Brain microvascular endothelial cell (primary cell): ENCODE measurements at regions not wholly inside any gene's neighbourhood (a gene's known extent, or its start where the extent isn't known, plus 50 kb on each side); places are given as distances from the start of the nearest gene placed in this dataset.
"Not testable (repeated sequence)": the region's sequence is repeated elsewhere in the genome, so short reads cannot be mapped to it uniquely, and the experiment has no call there.

ENCODE experiments used
- DNase-seq: peaks from one replicate; pipeline ENCODE4 v3.0.0-alpha.2; 2020
- H3K27ac ChIP-seq: fragments of 250-450 bp; sonication (Bioruptor Pico); 2 replicates; pipeline ENCODE4 v1.5.1; 2020; ENCODE audit warnings: mild to moderate bottlenecking, moderate library complexity
- H3K27me3 ChIP-seq: fragments of 250-450 bp; sonication (Bioruptor Pico); replicated peaks from 2 replicates; pipeline ENCODE4 v1.5.1; 2020; ENCODE audit warnings: mild to moderate bottlenecking
- H3K36me3 ChIP-seq: fragments of 250-450 bp; sonication (Bioruptor Pico); replicated peaks from 2 replicates; pipeline ENCODE4 v1.5.1; 2020; ENCODE audit warnings: mild to moderate bottlenecking
- H3K4me3 ChIP-seq: 2 replicates; pipeline ENCODE4 v1.5.1; 2011; ENCODE audit warnings: low read depth, mild to moderate bottlenecking, control low read depth, low read length, moderate library complexity
- in situ Hi-C: cut with HindIII; loops from 2 replicates; pipeline ENCODE4 v1.10.0; 2017; ENCODE audit warnings: low sequenced_read_pairs, low pct_ligation_motif_present

DNA sequence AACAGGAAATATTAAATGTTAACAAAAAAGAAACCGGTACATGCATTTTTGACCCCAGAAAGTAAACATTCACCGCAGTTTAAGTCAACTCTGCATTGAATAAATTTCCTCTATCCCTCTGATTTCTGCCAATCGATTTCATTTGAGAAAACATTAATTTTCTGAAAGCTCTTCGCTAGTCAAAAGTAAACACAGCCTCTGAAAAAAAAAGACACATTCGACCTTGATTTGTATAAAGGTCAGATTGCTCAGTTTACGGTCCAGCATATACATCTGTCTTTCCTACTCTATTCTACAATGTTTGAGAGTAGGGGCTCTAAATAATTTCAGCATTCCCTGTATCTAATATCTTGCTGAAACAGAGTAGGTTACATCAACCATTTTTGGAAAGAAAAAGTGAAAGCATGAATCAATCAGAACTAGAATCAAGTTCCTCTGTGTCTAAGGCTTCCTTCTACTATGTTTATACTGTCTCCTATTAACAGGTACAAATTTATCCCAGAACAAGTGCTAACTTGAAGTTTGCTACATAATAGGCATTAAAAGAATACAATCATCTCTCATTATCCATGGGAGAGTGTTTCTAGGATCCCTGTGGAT is 243.8 kb downstream of the UBE2NL start:
- in situ Hi-C loops, DNase-seq: not testable (repeated sequence)

DNA sequence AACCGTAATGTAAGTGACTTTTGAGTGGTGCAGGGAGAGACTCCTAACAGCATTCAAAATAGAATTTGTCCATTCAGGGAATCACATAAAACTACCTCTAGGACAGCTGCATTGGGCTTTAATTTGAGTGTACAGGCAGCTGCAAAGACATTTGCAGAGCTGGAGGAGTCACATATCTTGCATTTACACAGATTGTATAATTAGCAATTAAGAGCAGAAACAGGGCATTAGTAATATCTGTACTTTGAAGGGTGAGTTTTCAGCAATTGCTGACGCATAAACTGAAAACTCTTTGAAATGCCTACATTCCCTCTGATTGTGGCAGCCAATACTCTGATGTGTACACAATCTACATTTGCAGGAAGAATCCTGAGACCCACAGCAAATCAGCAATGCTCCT is 245.6 kb downstream of the UBE2NL start:
- DNase-seq, in situ Hi-C loops, H3K27me3 ChIP-seq: not testable (repeated sequence)

More for the DNA sequence above, 243.8 kb downstream of the UBE2NL start:
- H3K36me3 ChIP-seq, H3K27ac ChIP-seq, H3K4me3 ChIP-seq, H3K27me3 ChIP-seq: not testable (repeated sequence)

DNA sequence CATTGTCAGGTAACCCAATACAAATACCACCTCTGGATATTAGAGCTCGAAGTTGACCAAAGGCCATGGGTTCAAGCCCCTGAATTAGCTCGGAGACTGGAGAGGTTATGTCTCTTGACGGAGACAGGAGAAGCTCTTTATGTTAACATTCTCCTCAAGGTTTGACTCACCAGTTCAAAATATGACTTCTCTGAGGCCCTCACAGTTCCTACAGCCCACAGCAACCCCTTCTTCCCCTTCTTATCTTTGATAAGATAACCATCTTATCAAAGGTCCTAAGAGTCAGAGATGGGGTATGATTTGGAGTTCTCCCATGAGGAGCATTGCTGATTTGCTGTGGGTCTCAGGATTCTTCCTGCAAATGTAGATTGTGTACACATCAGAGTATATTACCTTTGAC is 246.6 kb downstream of the UBE2NL start:
- not testable (repeated sequence) for H3K36me3 ChIP-seq

More for the DNA sequence above, 245.6 kb downstream of the UBE2NL start:
- H3K36me3 ChIP-seq, H3K4me3 ChIP-seq, H3K27ac ChIP-seq: not testable (repeated sequence)

DNA sequence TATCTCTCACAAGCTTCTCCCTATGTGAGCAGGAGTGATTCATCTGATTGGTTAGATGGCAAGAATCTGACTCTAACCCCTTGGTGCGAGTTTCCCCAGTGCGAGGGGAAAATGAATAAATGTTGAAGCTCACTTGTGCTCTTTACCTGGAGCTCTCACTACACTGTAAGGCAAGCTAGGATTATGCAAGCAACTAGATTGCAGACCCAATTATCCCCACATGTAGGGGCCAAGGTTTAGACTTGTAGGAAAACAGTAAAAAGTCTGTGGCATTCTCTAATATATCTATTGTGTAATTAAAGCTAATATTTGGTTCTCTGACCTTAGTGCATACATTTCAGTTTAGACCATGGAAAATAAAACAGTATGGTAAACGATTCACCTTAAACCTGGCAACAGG is 247.2 kb downstream of the UBE2NL start:
- H3K4me3 ChIP-seq, in situ Hi-C loops: not testable (repeated sequence)

More for the DNA sequence above, 246.6 kb downstream of the UBE2NL start:
- in situ Hi-C loops, DNase-seq, H3K4me3 ChIP-seq, H3K27ac ChIP-seq, H3K27me3 ChIP-seq: not testable (repeated sequence)

DNA sequence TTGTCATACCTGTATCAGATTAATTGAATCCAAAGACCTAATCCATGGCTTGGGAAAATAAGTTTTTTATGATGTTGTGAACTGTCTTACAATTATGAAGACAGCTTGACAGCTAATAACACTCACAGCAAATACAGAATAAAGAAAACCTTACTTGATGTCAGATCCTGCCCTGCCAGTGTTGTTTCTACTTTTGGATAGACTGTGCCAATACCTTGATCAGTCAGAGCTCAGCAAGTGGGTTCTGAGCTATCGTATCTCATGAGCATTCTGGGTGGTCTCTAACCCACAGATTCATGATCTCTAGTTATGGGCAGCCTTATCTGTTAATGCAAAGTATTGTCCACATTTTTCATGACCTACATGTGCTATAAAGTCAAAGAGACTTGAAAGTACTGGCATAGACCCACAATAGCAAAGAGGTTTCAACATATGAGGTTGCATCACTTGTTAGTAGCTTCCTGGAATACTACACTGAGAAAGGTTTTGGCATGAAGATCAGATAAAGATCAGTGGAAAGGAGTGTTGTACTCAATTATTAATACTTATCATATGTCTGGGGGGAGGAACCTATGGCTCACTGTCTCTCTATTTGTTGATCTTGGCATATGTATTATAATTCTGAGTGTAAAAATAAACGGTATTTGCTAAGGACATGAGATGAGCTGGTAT is 250.7 kb downstream of the UBE2NL start:
- DNase-seq, H3K27me3 ChIP-seq, in situ Hi-C loops, H3K36me3 ChIP-seq, H3K27ac ChIP-seq, H3K4me3 ChIP-seq: not testable (repeated sequence)

More for the DNA sequence above, 247.2 kb downstream of the UBE2NL start:
- H3K36me3 ChIP-seq, H3K27me3 ChIP-seq, DNase-seq, H3K27ac ChIP-seq: not testable (repeated sequence)

DNA sequence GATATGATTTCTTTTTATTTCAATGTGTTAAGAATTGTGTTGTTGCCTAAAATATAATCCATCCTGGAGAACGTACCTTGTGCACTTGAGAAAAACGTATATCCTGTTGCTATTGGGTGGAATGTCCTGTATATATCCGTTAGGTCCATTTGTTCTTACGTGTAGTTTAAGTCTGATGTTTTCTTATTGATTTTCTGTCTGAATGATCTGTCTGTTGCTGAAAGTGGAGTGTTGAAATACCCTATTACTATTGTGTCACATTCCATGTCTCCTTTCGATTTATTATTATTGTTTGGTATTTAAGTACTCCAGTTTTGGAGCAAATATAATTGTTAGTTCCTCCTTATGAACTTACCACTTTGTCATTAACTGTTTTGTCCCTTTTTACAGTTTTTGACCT is 270.6 kb downstream of the UBE2NL start:
- DNase-seq, H3K27ac ChIP-seq, H3K4me3 ChIP-seq, in situ Hi-C loops, H3K36me3 ChIP-seq, H3K27me3 ChIP-seq: not testable (repeated sequence)

DNA sequence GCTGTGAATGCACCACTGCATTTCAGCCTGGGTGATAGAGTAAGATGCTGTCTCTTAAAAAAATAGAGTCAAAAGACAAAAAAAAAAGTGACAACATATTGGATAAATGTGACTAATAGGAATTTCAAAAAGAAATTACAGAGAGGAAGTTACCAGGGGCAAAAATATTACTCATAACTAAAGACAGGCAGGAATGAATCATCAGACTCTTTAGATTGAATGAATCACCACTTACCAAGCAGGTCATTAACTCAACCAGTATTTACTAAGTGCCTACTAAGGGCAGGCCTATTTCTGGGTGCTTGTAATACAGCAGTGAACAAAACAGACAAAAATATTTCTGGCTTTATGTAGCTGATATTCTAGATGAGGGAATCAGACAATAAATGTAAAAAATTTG is 301.3 kb downstream of the UBE2NL start:
- H3K27ac ChIP-seq, DNase-seq, H3K36me3 ChIP-seq, H3K4me3 ChIP-seq, in situ Hi-C loops, H3K27me3 ChIP-seq: not testable (repeated sequence)

DNA sequence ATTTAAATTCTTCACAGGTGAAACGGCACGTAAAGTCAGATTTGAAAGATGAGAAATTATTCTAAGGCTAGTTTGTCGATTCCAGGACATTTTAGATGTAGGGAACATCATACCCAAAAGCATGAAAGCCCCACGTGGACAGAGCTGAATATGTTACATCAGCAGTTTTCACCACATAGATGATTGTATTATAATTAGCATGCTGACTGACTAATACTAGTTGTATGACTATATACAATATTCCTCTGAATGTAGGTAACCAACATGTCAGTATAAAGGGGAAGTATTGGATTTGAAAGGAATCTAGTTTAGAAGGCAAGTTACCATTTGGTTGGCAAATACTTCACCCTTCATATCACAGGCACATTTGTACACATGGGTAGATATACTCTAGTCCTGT is 304.6 kb downstream of the UBE2NL start:
- in situ Hi-C loops, H3K36me3 ChIP-seq, H3K27me3 ChIP-seq, H3K27ac ChIP-seq, DNase-seq, H3K4me3 ChIP-seq: not testable (repeated sequence)

DNA sequence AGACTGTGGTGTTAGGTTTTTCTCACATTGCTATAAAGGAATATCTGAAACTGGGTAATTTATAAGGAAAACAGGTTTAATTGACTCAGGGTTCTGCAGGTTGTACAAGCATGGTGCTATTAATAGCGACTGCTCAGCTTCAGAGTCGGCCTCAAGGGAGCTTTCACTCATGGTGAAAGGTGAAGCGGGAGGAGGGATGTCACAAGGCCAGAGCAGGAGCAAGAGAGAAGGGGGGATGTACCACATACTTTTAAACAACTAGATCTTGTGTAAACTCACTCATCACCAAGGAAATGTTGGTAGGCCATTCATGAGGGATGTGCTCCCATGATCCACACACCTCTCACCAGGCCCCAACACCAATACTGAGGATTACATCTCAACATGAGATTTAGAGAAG is 313.2 kb downstream of the UBE2NL start:
- H3K27ac ChIP-seq, H3K36me3 ChIP-seq, DNase-seq, in situ Hi-C loops, H3K27me3 ChIP-seq, H3K4me3 ChIP-seq: not testable (repeated sequence)

DNA sequence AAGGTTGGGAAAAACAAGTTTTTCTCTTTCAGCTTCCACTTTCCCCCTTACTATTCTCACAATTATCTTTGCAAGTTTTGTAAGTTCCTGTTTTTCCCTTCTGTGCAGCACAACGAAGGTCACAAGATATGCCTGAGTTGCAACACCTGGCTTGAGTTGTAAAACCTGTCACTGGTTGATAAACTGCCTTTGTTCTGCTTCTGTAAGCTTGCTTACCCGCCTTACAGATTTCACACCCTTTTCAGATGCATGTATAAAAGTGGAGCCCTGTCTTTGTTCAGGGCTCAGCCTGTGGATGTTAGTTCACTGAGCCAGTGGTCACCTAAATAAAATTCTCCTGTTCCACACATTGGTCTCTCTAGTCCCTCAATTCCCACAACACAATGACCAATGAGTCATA is 318.9 kb downstream of the UBE2NL start:
- H3K4me3 ChIP-seq, H3K27ac ChIP-seq, H3K36me3 ChIP-seq, DNase-seq, H3K27me3 ChIP-seq, in situ Hi-C loops: not testable (repeated sequence)

DNA sequence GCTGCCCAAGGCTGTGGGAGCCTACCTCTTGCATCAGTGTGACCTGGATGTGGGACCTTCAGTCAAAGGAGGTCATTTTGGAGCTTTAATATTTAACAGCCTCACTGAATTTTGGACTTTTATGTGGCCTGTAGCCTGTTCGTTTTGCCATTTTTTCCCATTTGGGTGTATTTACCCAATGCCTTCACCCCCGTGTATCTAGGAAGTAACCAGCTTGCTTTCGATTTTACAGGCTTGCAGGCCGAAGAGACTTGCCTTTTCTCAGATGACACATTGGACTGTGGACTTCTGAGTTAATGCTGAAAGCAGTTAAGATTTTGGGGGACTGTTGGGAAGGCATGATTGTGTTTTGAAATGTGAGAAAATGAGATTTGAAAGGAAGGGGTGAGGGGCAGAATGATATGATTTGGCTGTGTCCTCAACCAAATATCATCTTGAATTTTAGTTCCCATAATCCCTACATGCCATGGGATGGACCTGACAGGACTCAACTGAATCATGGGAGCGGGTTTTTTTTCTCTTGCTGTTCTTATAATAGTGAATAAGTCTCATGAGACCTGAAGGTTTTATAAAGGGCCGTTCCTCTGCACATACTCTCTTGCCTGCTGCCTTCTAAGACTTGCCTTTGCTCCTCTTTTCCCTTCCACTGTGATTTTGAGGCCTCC is 324.6 kb downstream of the UBE2NL start:
- in situ Hi-C loops, H3K27me3 ChIP-seq, H3K27ac ChIP-seq, H3K36me3 ChIP-seq, H3K4me3 ChIP-seq, DNase-seq: not testable (repeated sequence)
